T-helper 17 cell (primary cell): ENCODE measurements at regions not wholly inside any gene's neighbourhood (a gene's known extent, or its start where the extent isn't known, plus 50 kb on each side); places are given as distances from the start of the nearest gene placed in this dataset.

ENCODE experiments used
- ATAC-seq: fragments of 150-1000 bp; cut with Tn5 transposase; 2 replicates; pipeline ENCODE4 v1.10.0; 2021; ENCODE audit warnings: mild to moderate bottlenecking, moderate library complexity
- DNase-seq, 3 donors: peaks; one replicate each; pipeline versions ENCODE4 v3.0.0 to v3.0.0-alpha.2; 2020 to 2021
- H3K9me3 ChIP-seq: one replicate; pipeline ENCODE4 v1.7.0; 2013; ENCODE audit warnings: low read length, mild to moderate bottlenecking; ENCODE audit not compliant: control insufficient read depth, poor library complexity, severe bottlenecking
- H3K27ac Mint-ChIP-seq: one replicate; pipeline ENCODE4 v1.8.0; 2022; ENCODE audit warnings: mild to moderate bottlenecking, moderate library complexity, mixed read lengths
- H3K27me3 Mint-ChIP-seq: one replicate; pipeline ENCODE4 v1.8.0; 2022; ENCODE audit warnings: mixed read lengths
- H3K36me3 Mint-ChIP-seq: one replicate; pipeline ENCODE4 v1.8.0; 2022; ENCODE audit warnings: low read depth, mixed read lengths
- H3K4me1 Mint-ChIP-seq: one replicate; pipeline ENCODE4 v1.8.0; 2022; ENCODE audit warnings: mild to moderate bottlenecking, mixed read lengths
- H3K4me3 Mint-ChIP-seq: one replicate; pipeline ENCODE4 v1.8.0; 2022; ENCODE audit warnings: mild to moderate bottlenecking, moderate library complexity, mixed read lengths

DNA sequence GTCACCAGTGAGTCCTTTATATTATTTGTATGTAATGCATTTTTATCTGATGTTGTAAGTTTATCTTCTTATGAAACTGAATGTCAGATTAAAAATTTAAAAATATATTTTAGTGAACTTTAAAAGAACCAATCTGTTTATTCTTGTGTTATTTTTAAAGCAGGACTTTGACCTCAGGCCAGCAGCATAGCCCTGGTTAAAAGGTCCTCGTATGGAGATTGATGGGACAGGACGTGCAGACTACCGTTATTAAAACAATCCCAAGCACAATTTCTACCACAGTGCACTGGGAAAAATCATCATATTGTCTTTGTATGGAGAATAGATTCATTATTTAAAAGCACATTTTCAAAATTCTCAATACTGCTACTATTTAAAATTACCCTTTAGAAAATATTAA lies 573.8 kb upstream of the ARGLU1 start:
- no peaks in the 10 kb centered on the region for H3K9me3 ChIP-seq
- H3K27ac Mint-ChIP-seq: no peak overlapping the region
- ATAC-seq: no peak
- DNase-seq: no peak
- H3K36me3 Mint-ChIP-seq: no peaks in the 10 kb centered on the region
- no peak overlapping the region for H3K4me3 Mint-ChIP-seq
- no peaks in the 10 kb centered on the region for H3K27me3 Mint-ChIP-seq
- H3K4me1 Mint-ChIP-seq: no peaks in the 10 kb centered on the region

- Mint-ChIP-seq H3K27ac (no peak overlapping the region), H3K4me1 (no peaks in the 10 kb centered on the region), H3K36me3 (no peaks in the 10 kb centered on the region)
Measured at GRCh38 chr13:107139006-107139405, 571.1 kb upstream of the ARGLU1 start.

GRCh38 chr13:107138486-107138885 lies 570.5 kb upstream of the ARGLU1 start:
- H3K36me3 Mint-ChIP-seq: no peaks in the 10 kb centered on the region
- no peak overlapping the region for H3K4me3 Mint-ChIP-seq
- no peak overlapping the region for H3K27ac Mint-ChIP-seq
- DNase-seq (no peak), ATAC-seq (no peak)
- no peaks in the 10 kb centered on the region for H3K27me3 Mint-ChIP-seq
- H3K9me3 ChIP-seq: no peaks in the 10 kb centered on the region
- H3K4me1 Mint-ChIP-seq: no peaks in the 10 kb centered on the region

More at GRCh38 chr13:107139006-107139405, 571.1 kb upstream of the ARGLU1 start:
- no peaks in the 10 kb centered on the region for H3K27me3 Mint-ChIP-seq
- no peak overlapping the region for H3K4me3 Mint-ChIP-seq
- no peak for DNase-seq
- ATAC-seq: no peak
- no peaks in the 10 kb centered on the region for H3K9me3 ChIP-seq

- H3K27me3 Mint-ChIP-seq: no peaks in the 10 kb centered on the region
- H3K36me3 Mint-ChIP-seq: no peaks in the 10 kb centered on the region
- no peaks in the 10 kb centered on the region for H3K4me1 Mint-ChIP-seq
- H3K9me3 ChIP-seq: no peaks in the 10 kb centered on the region
- no peak for ATAC-seq
- H3K4me3 Mint-ChIP-seq: no peak overlapping the region
- H3K27ac Mint-ChIP-seq: no peak overlapping the region
- no peak for DNase-seq
Measured at GRCh38 chr13:107133950-107134349, 566.0 kb upstream of the ARGLU1 start.

DNA sequence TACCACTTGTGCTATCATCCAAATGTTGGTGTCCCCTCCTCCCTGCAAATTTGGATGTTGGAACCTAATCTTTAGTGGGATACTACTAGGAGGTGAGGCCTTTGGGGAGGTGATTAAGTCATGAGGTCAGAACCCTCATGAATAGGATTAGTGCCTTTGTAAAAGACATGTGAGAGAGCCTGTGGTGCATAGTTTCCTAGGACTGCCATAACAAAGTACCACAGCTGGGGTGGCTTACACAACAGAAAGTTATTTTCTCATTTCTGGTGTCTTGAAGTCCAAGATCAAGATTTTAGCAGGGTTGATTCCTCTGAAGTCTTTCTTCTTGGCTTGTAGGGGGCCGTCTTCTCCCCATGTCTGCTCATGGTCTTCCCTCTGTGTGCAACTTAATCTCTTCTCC lies 562.6 kb upstream of the ARGLU1 start:
- H3K4me3 Mint-ChIP-seq: no peak overlapping the region
- H3K36me3 Mint-ChIP-seq: no peaks in the 10 kb centered on the region
- no peaks in the 10 kb centered on the region for H3K9me3 ChIP-seq
- H3K27me3 Mint-ChIP-seq: no peaks in the 10 kb centered on the region
- DNase-seq: no peak
- no peaks in the 10 kb centered on the region for H3K4me1 Mint-ChIP-seq
- ATAC-seq: no peak
- H3K27ac Mint-ChIP-seq: no peak overlapping the region

- H3K4me3 Mint-ChIP-seq: no peak overlapping the region
- DNase-seq: no peak
Measured at GRCh38 chr13:107124730-107125129, 556.8 kb upstream of the ARGLU1 start.

DNA sequence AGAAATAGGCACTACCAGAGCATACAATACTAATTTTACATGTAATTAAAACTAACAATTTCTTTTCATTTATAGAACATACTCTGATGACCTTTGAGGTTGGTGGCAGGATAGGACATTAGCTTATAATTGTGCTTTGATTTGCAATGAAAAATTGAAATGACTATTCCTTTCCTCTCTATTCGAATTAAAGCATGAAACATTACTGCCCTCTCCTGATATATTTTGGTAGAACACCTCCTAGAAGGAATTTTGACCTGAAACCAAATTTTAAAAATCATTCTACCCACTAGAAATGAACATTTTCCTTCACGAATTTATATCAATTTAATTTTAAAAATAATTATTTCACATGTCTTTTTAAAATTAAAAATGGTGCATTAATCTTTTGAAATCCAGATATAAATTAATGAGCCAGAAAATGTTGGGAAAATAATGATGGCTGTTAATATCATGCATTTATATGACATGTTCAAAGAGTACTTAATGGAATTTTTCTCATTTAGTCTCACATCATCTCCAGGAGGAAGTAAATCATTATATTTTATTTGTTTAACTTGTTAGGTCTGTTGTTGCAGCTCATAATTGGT lies 556.3 kb upstream of the ARGLU1 start:
- DNase-seq (no peak), ATAC-seq (no peak)
- Mint-ChIP-seq H3K4me3 (no peak overlapping the region), H3K36me3 (no peaks in the 10 kb centered on the region), H3K27me3 (no peaks in the 10 kb centered on the region), H3K4me1 (no peaks in the 10 kb centered on the region), H3K27ac (no peak overlapping the region)
- no peaks in the 10 kb centered on the region for H3K9me3 ChIP-seq

More at GRCh38 chr13:107124730-107125129, 556.8 kb upstream of the ARGLU1 start:
- Mint-ChIP-seq H3K27ac (no peak overlapping the region), H3K36me3 (no peaks in the 10 kb centered on the region), H3K27me3 (no peaks in the 10 kb centered on the region), H3K4me1 (no peaks in the 10 kb centered on the region)
- ATAC-seq: no peak
- no peaks in the 10 kb centered on the region for H3K9me3 ChIP-seq

DNA sequence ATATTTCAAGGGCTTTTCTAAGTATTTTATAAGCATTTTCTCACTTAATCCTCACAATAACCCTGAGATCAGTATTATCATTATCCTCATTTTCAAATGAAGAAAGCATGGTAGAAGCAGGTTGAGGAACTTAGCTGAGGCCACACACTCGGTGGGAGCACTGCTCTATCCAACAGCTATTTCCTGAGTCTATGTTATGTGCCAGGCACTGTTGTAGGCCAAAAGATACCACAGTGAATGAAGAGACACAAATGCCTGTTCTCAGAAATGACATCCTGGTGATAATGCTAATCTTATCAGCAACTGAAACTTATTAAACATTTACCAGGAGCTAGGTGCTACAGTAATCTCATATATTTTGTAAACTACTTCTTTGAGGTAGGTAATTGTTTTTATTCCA lies 553.9 kb upstream of the ARGLU1 start:
- H3K27me3 Mint-ChIP-seq: no peaks in the 10 kb centered on the region
- ATAC-seq (no peak), DNase-seq (no peak)
- H3K9me3 ChIP-seq: no peaks in the 10 kb centered on the region
- H3K4me1 Mint-ChIP-seq: no peaks in the 10 kb centered on the region
- no peak overlapping the region for H3K4me3 Mint-ChIP-seq
- no peaks in the 10 kb centered on the region for H3K36me3 Mint-ChIP-seq
- H3K27ac Mint-ChIP-seq: no peak overlapping the region

- Mint-ChIP-seq H3K27ac (no peak overlapping the region), H3K36me3 (no peaks in the 10 kb centered on the region), H3K27me3 (no peaks in the 10 kb centered on the region), H3K4me1 (no peaks in the 10 kb centered on the region), H3K4me3 (no peak overlapping the region)
- no peak for ATAC-seq
- no peak for DNase-seq
- no peaks in the 10 kb centered on the region for H3K9me3 ChIP-seq
Measured at GRCh38 chr13:107119989-107120881, 552.3 kb upstream of the ARGLU1 start.

GRCh38 chr13:107118506-107118905 lies 550.6 kb upstream of the ARGLU1 start:
- no peaks in the 10 kb centered on the region for H3K27me3 Mint-ChIP-seq
- no peaks in the 10 kb centered on the region for H3K36me3 Mint-ChIP-seq
- H3K27ac Mint-ChIP-seq: no peak overlapping the region
- H3K4me3 Mint-ChIP-seq: no peak overlapping the region
- no peaks in the 10 kb centered on the region for H3K9me3 ChIP-seq
- no peak for ATAC-seq
- no peaks in the 10 kb centered on the region for H3K4me1 Mint-ChIP-seq
- no peak for DNase-seq

GRCh38 chr13:107117327-107118012 lies 549.5 kb upstream of the ARGLU1 start:
- H3K9me3 ChIP-seq: no peaks in the 10 kb centered on the region
- Mint-ChIP-seq H3K27ac (no peak overlapping the region), H3K4me3 (no peak overlapping the region), H3K36me3 (no peaks in the 10 kb centered on the region), H3K27me3 (no peaks in the 10 kb centered on the region), H3K4me1 (no peaks in the 10 kb centered on the region)
- ATAC-seq: no peak
- no peak for DNase-seq

GRCh38 chr13:107113387-107113786 lies 545.5 kb upstream of the ARGLU1 start:
- no peaks in the 10 kb centered on the region for H3K9me3 ChIP-seq
- DNase-seq (no peak), ATAC-seq (no peak)
- no peaks in the 10 kb centered on the region for H3K36me3 Mint-ChIP-seq
- H3K4me3 Mint-ChIP-seq: no peak overlapping the region
- no peaks in the 10 kb centered on the region for H3K4me1 Mint-ChIP-seq
- no peaks in the 10 kb centered on the region for H3K27me3 Mint-ChIP-seq
- no peak overlapping the region for H3K27ac Mint-ChIP-seq

- Mint-ChIP-seq H3K27me3 (no peaks in the 10 kb centered on the region), H3K4me3 (no peak overlapping the region), H3K27ac (no peak overlapping the region), H3K36me3 (no peaks in the 10 kb centered on the region), H3K4me1 (no peaks in the 10 kb centered on the region)
- H3K9me3 ChIP-seq: no peaks in the 10 kb centered on the region
- DNase-seq (no peak), ATAC-seq (no peak)
Measured at GRCh38 chr13:107111248-107111647, 543.3 kb upstream of the ARGLU1 start.
